ENCODE measurements at regions not wholly inside any gene's neighbourhood (a gene's known extent, or its start where the extent isn't known, plus 50 kb on each side); places are given as distances from the start of the nearest gene placed in this dataset.
"Not testable (repeated sequence)": the region's sequence is repeated elsewhere in the genome, so short reads cannot be mapped to it uniquely, and the experiment has no call there.

DNA sequence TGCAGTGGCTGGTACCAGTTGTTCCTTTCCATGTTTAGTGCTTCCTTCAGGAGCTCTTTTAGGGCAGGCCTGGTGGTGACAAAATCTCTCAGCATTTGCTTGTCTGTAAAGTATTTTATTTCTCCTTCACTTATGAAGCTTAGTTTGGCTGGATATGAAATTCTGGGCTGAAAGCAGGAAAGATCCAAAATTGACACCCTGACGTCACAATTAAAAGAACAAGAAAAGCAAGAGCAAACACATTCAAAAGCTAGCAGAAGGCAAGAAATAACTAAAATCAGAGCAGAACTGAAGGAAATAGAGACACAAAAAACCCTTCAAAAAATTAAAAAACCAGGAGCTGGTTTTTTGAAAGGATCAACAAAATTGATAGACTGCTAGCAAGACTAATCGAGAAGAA lies 382.4 kb upstream of the PTCHD4 start:
- TF ChIP-seq CTCF (IDR thresholded peaks at IDR 0.05); POLR2A (IDR thresholded peaks at IDR 0.05; ENCODE audit: low read depth); POLR2AphosphoS5 (IDR thresholded peaks at IDR 0.05): not testable (repeated sequence)

All from esophagus muscularis mucosa (tissue), 3 donors.